ENCODE measurements at regions not wholly inside any gene's neighbourhood (a gene's known extent, or its start where the extent isn't known, plus 50 kb on each side); places are given as distances from the start of the nearest gene placed in this dataset.
A peak's percentile ranks its signal among the peaks of the same experiment; 100 is the strongest.
"Not testable (repeated sequence)": the region's sequence is repeated elsewhere in the genome, so short reads cannot be mapped to it uniquely, and the experiment has no call there.

DNA sequence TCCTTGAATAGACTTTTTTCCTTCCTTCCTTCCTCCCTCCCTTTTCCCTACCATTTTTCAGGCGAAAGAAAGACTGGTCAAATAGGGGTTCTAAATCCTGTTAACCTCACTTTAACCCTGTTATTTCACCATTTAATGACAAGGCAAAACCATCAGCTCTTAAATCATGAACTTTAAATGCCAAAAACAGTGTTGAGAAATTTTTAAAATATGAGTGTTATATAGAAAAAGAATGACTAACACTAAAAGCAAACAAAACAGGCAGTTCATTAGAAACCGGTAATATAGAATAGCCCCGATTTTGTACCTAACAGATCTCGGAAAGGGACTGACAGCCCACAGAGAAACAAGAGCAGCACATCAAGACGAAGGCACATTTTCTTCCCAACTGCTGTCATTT, 57.4 kb upstream of the CEP85L start:
- Histone ChIP-seq H3K4me1 (peaks cover 37% of the 10 kb centered on the region), H3K27me3 (no peaks in the 10 kb centered on the region), H3K4me3 (peak overlapping the region; percentile 34 to 38), H3K9me3 (no peaks in the 10 kb centered on the region), H3K27ac (peak overlapping the region; percentile 83), H3K36me3 (no peaks in the 10 kb centered on the region)
- no peak for DNase-seq (ENCODE audit: extremely low spot score in 2 of 2)
- intact Hi-C loops (cut with DNase I): no loop called here
- no peak for TF ChIP-seq POLR2A (IDR thresholded peaks at IDR 0.05)
- TF ChIP-seq, protein P1, sequence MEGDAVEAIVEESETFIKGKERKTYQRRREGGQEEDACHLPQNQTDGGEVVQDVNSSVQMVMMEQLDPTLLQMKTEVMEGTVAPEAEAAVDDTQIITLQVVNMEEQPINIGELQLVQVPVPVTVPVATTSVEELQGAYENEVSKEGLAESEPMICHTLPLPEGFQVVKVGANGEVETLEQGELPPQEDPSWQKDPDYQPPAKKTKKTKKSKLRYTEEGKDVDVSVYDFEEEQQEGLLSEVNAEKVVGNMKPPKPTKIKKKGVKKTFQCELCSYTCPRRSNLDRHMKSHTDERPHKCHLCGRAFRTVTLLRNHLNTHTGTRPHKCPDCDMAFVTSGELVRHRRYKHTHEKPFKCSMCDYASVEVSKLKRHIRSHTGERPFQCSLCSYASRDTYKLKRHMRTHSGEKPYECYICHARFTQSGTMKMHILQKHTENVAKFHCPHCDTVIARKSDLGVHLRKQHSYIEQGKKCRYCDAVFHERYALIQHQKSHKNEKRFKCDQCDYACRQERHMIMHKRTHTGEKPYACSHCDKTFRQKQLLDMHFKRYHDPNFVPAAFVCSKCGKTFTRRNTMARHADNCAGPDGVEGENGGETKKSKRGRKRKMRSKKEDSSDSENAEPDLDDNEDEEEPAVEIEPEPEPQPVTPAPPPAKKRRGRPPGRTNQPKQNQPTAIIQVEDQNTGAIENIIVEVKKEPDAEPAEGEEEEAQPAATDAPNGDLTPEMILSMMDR (IDR thresholded peaks at IDR 0.05): no peak
- peak in 1 of 2 donors; percentile 29 for TF ChIP-seq POLR2AphosphoS5 (IDR thresholded peaks at IDR 0.05; ENCODE audit: insufficient read depth in 1 of 2, low read depth in 1 of 2)

DNA sequence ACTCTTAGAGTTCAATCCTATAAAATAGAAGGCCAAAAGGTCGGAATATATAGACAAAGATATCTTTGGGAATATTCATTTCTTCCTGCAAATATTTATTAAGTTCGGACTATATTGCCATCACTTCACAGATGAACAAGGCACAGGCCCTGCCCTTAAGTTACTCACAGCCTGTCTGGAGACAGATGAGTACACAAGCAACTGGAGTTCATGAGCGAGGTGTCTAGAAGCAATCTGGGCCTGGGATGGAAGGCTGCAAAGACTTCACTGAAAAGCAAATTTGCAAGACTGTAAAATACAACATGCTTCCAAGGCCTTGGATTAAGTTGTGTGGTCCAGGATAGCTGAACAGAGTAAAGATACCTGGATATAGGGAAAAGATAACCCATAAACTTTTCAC, 56.7 kb upstream of the CEP85L start:
- Histone ChIP-seq H3K27me3 (no peaks in the 10 kb centered on the region), H3K4me1 (peaks cover 37% of the 10 kb centered on the region), H3K4me3 (no peak overlapping the region), H3K9me3 (no peaks in the 10 kb centered on the region), H3K27ac (peak overlapping the region; percentile 83), H3K36me3 (no peaks in the 10 kb centered on the region)
- intact Hi-C loops (cut with DNase I): no loop called here
- no peak for DNase-seq (ENCODE audit: extremely low spot score in 2 of 2)
- no peak for TF ChIP-seq POLR2AphosphoS5 (IDR thresholded peaks at IDR 0.05; ENCODE audit: insufficient read depth in 1 of 2, low read depth in 1 of 2)
- TF ChIP-seq, protein P1 (IDR thresholded peaks at IDR 0.05): no peak
- TF ChIP-seq POLR2A (IDR thresholded peaks at IDR 0.05): no peak

DNA sequence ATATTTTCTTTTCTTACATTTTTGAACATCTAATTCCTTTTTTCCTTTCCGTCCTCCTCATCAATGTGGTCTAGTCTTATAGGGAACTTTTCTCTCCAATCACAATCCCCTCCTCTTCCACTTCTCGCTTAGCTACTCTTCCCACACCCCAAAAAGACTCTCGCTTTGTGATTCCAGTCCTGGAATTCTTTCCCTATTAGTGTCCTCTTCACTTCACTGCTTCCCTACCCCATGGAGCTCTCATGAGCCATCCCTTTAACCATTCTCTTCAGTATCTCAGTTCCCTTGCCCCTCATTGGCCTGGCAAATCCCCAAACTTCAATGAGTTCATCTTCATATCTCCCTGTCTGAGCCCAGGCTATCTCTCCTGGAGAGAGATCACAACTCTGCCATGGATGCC, 55.3 kb upstream of the CEP85L start:
- Histone ChIP-seq H3K27me3 (no peaks in the 10 kb centered on the region), H3K27ac (no peak overlapping the region), H3K36me3 (no peaks in the 10 kb centered on the region), H3K4me3 (no peak overlapping the region), H3K9me3 (no peaks in the 10 kb centered on the region), H3K4me1 (peaks cover 37% of the 10 kb centered on the region)
- TF ChIP-seq, protein P1 (IDR thresholded peaks at IDR 0.05): no peak
- TF ChIP-seq POLR2AphosphoS5 (IDR thresholded peaks at IDR 0.05; ENCODE audit: insufficient read depth in 1 of 2, low read depth in 1 of 2) (no peak), POLR2A (IDR thresholded peaks at IDR 0.05) (no peak)
- DNase-seq (ENCODE audit: extremely low spot score in 2 of 2): no peak
- intact Hi-C loops (cut with DNase I): no loop called here

- H3K4me1 ChIP-seq: peaks cover 37% of the 10 kb centered on the region
- no peaks in the 10 kb centered on the region for H3K27me3 ChIP-seq
- no peak overlapping the region for H3K4me3 ChIP-seq
- no peaks in the 10 kb centered on the region for H3K36me3 ChIP-seq
- DNase-seq (ENCODE audit: extremely low spot score in 2 of 2): no peak
- no peak overlapping the region for H3K27ac ChIP-seq
- H3K9me3 ChIP-seq: no peaks in the 10 kb centered on the region
- no peak for TF ChIP-seq POLR2A (IDR thresholded peaks at IDR 0.05)
- no peak for TF ChIP-seq POLR2AphosphoS5 (IDR thresholded peaks at IDR 0.05; ENCODE audit: insufficient read depth in 1 of 2, low read depth in 1 of 2)
- TF ChIP-seq, protein P1 (IDR thresholded peaks at IDR 0.05): no peak
- intact Hi-C loops (cut with DNase I): no loop called here
Measured at GRCh38 chr6:118705544-118706491, 54.4 kb upstream of the CEP85L start.

- Histone ChIP-seq H3K4me3 (no peak overlapping the region), H3K4me1 (peaks cover 34% of the 10 kb centered on the region), H3K27ac (no peak overlapping the region), H3K9me3 (no peaks in the 10 kb centered on the region), H3K36me3 (no peaks in the 10 kb centered on the region), H3K27me3 (no peaks in the 10 kb centered on the region)
- intact Hi-C loops (cut with DNase I): no loop called here
- TF ChIP-seq POLR2AphosphoS5 (IDR thresholded peaks at IDR 0.05; ENCODE audit: insufficient read depth in 1 of 2, low read depth in 1 of 2): no peak
- TF ChIP-seq, protein P1 (IDR thresholded peaks at IDR 0.05): no peak
- no peak for TF ChIP-seq POLR2A (IDR thresholded peaks at IDR 0.05)
- no peak for DNase-seq (ENCODE audit: extremely low spot score in 2 of 2)
Measured at GRCh38 chr6:118704915-118705314, 53.5 kb upstream of the CEP85L start.

DNA sequence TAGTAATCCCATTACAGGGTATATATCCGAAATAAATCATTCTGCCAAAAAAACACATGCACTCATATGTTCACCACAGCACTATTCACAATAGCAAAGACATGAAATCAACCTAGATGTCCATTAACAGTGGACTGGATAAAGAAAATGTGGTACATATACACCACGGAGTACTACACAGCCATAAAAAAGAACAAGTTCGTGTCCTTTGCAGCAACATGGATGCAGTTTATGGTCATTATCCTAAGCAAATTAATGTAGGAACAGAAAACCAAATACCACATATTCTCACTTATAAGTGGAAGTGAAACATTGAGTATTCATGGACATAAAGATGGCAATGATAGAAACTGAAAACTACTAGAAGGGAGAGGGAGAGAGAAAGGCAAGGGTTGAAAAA, 49.9 kb upstream of the CEP85L start:
- intact Hi-C loops (cut with DNase I); H3K36me3 ChIP-seq; H3K27ac ChIP-seq; H3K4me3 ChIP-seq; DNase-seq (ENCODE audit: extremely low spot score in 2 of 2); H3K9me3 ChIP-seq; H3K27me3 ChIP-seq: not testable (repeated sequence)
- H3K4me1 ChIP-seq: peaks cover 13% of the 10 kb centered on the region

Data from vagina (tissue), 2 donors.